Hypothalamus (tissue), 51 donors: ENCODE measurements at regions not wholly inside any gene's neighbourhood (a gene's known extent, or its start where the extent isn't known, plus 50 kb on each side); places are given as distances from the start of the nearest gene placed in this dataset.
"Not testable (repeated sequence)": the region's sequence is repeated elsewhere in the genome, so short reads cannot be mapped to it uniquely, and the experiment has no call there.

Experiments used
- DNase-seq, 51 donors: peaks; one replicate each; lab custom pipeline; 2025; lab: John Stamatoyannopoulos, UW

- DNase-seq, result no peak
Measured at GRCh38 chr11:80995523-80995922, 1554.7 kb upstream of the TENM4 start.

GRCh38 chr11:80993536-80993935 is 1552.7 kb upstream of the TENM4 start:
- no peak for DNase-seq

- DNase-seq, result no peak
Measured at GRCh38 chr11:80990885-80991284, 1550.1 kb upstream of the TENM4 start.

- DNase-seq, result no peak
Measured at GRCh38 chr11:80987171-80987570, 1546.3 kb upstream of the TENM4 start.

- no peak for DNase-seq
Measured at GRCh38 chr11:80986421-80987074, 1545.7 kb upstream of the TENM4 start.

- no peak for DNase-seq
Measured at GRCh38 chr11:80980227-80980626, 1539.4 kb upstream of the TENM4 start.

- DNase-seq, result no peak
Measured at GRCh38 chr11:80973786-80974185, 1533.0 kb upstream of the TENM4 start.

GRCh38 chr11:80970037-80970436 is 1529.2 kb upstream of the TENM4 start:
- DNase-seq, result no peak

- DNase-seq, result no peak
Measured at GRCh38 chr11:80967649-80968048, 1526.8 kb upstream of the TENM4 start.

GRCh38 chr11:80960381-80961029 is 1519.7 kb upstream of the TENM4 start:
- DNase-seq, result no peak

GRCh38 chr11:80959751-80960150 is 1518.9 kb upstream of the TENM4 start:
- no peak for DNase-seq

GRCh38 chr11:80958987-80959386 is 1518.2 kb upstream of the TENM4 start:
- DNase-seq, result no peak

GRCh38 chr11:80958361-80958760 is 1517.5 kb upstream of the TENM4 start:
- DNase-seq, result no peak

GRCh38 chr11:80955588-80955987 is 1514.8 kb upstream of the TENM4 start:
- DNase-seq, result no peak

GRCh38 chr11:80948781-80949180 is 1508.0 kb upstream of the TENM4 start:
- DNase-seq, result no peak

GRCh38 chr11:80944758-80945157 is 1503.9 kb upstream of the TENM4 start:
- DNase-seq, result no peak

- no peak for DNase-seq
Measured at GRCh38 chr11:80943226-80943625, 1502.4 kb upstream of the TENM4 start.

- DNase-seq, result no peak
Measured at GRCh38 chr11:80937842-80938241, 1497.0 kb upstream of the TENM4 start.

- DNase-seq, result no peak
Measured at GRCh38 chr11:80930038-80930437, 1489.2 kb upstream of the TENM4 start.

GRCh38 chr11:80929031-80929805 is 1488.4 kb upstream of the TENM4 start:
- no peak for DNase-seq

- no peak for DNase-seq
Measured at GRCh38 chr11:80925321-80925720, 1484.5 kb upstream of the TENM4 start.

GRCh38 chr11:80921310-80921709 is 1480.5 kb upstream of the TENM4 start:
- DNase-seq, result not testable (repeated sequence)
